AG09319 (cell line): ENCODE measurements at regions not wholly inside any gene's neighbourhood (a gene's known extent, or its start where the extent isn't known, plus 50 kb on each side); places are given as distances from the start of the nearest gene placed in this dataset.

Source experiments
- DNase-seq: peaks from one replicate; pipeline ENCODE4 v3.0.0-alpha.2; 2010; ENCODE audit warnings: low read depth; ENCODE audit errors: extremely low read depth
- TF ChIP-seq, protein P1 (sequence below): IDR thresholded peaks from 2 replicates; pipeline ENCODE4 v1.5.1; 2011; ENCODE audit warnings: low read depth, mild to moderate bottlenecking, inconsistent platforms, low read length, moderate library complexity

DNA sequence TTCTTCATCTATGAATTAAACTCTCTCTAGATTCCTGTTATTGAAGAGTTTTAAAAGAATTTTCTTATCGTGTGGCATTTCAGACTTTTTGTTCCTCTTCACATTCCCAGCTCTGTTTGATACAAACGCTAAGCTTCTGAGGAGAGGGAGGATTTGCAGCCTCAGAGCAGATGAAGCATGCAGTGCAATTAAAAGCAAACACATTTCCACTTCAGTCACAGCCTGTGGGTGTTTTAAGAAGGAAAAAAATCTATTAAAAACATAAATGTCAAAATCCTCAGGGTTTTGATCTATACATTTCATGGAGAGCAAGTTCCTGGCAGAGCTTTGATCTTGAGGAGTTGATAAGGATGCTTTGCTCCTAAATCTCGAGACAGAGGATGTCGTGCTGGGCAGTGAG lies 442.4 kb upstream of the BOD1L1 start:
- no peak for DNase-seq
- TF ChIP-seq, protein P1, sequence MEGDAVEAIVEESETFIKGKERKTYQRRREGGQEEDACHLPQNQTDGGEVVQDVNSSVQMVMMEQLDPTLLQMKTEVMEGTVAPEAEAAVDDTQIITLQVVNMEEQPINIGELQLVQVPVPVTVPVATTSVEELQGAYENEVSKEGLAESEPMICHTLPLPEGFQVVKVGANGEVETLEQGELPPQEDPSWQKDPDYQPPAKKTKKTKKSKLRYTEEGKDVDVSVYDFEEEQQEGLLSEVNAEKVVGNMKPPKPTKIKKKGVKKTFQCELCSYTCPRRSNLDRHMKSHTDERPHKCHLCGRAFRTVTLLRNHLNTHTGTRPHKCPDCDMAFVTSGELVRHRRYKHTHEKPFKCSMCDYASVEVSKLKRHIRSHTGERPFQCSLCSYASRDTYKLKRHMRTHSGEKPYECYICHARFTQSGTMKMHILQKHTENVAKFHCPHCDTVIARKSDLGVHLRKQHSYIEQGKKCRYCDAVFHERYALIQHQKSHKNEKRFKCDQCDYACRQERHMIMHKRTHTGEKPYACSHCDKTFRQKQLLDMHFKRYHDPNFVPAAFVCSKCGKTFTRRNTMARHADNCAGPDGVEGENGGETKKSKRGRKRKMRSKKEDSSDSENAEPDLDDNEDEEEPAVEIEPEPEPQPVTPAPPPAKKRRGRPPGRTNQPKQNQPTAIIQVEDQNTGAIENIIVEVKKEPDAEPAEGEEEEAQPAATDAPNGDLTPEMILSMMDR: no peak

DNA sequence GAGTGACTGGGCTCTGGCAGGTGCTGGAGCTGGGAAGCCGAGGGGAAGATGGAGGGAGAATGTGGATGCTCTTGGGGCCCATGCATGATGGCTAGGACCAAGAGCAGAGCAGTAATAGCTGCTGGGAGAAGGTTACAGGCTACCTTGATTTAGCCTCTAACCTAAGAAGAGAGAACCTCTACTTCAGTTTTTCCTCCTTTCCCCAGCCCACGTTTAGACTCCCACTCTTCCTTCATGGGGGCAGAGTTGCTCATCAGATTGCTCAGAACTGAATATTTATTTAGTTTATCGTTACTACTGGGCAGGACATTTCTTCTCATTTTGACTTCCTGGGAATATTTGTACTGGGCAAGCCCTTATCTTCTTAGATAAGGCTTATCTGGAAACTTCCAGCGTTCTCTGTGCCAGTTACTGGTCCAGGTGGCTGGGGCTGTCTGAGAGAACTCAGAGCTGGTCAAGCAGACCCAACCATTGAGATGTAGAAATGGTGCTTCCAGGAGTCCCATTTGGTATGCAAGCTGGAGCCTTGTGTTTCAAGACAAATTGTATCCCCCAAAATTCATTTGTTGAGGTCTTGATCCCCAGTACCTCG lies 442.9 kb upstream of the BOD1L1 start:
- no peak for DNase-seq
- TF ChIP-seq, protein P1: no peak

DNA sequence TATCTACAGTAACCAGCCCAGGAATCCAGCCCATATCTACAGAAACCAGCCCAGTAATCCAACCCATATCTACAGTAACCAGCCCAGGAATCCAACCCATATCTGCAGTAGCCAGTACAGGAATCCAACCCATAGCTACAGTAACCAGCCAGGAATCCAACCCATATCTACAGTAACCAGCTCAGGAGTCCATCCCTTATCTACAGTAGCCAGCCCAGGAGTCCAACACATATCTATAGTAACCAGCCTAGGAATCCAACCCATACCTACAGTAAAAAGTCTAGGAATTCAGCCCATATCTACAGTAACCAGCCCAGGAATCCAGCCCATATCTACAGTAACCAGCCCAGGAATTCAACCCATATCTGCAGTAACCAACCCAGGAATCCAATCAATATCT lies 445.0 kb upstream of the BOD1L1 start:
- TF ChIP-seq, protein P1: no peak
- no peak for DNase-seq

DNA sequence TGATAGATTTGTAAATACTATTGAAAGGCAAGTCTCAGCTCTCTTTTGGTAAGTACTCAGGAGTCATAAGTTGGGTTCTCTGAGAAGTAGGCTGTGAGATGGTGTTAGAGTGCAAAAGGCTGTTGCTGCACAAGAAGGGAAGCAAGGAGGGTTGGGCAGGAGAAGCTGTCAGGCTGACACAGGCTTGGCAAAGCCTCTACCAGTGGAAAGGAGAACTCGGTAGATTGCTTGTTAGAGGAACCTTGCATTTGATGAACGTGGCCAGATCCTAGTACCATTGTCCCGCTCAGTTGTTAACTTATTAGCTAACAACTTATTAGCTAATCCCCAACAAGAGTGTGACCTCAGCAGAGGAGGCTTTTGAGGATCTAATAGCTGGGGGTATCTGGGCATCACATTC lies 449.3 kb upstream of the BOD1L1 start:
- TF ChIP-seq, protein P1: no peak
- no peak for DNase-seq

DNA sequence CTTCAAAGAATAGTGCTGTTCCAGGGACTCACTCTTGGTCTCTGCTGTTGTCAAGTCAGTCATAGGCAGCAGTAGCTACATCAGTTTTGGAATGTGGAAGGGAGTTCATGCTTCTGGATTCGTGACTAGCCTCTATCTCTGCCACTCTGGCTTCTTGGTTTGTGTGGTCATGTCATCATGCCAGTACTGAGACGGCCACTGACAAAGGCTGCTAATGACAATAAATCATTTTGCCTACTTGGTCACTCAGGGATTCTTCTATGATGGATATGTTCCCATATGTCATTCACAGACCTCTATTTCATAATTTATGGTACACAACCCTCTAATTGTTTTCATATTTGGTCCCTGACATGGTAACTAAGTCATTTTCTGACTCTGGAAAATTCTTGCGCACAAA lies 450.8 kb upstream of the BOD1L1 start:
- DNase-seq: no peak
- TF ChIP-seq, protein P1: no peak

DNA sequence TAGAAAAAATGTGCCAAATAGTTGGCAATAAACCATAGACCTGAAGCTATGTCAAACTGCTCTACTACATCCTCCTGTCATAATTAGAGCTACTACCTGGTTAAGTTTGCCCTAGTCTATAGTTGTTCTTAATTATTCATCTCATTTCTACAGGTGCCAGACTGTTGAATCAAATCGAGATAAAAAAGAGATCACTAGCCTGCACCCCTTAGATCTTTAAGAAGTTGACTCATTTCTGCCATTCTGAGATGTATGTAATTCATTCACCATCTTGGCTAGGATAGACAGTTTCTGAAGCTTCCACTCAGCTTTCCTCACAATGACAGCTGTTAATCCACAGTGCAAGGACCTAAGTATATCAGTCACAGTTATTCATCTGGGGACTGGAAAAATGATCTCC lies 452.1 kb upstream of the BOD1L1 start:
- TF ChIP-seq, protein P1: no peak
- DNase-seq: no peak

DNA sequence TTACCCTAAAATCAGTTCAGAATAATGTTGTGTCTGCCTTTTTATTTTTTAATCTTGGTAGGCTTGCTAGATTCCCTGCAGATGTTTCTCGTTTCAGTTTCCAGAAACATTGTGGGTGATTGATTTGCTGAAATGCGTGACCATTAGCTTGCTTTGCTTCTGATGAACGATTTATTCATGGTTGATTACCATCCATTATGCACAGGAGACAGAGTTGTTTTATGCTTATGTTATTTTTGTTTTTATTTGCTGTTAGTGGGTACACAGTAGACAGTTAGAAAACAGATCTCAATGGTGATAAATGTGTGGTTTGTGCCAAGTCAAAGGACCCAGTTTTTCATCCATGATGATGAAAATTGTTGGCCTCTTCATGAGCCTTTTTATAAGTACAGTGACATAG lies 455.6 kb upstream of the BOD1L1 start:
- no peak for DNase-seq
- TF ChIP-seq, protein P1: no peak
